ENCODE measurements at regions not wholly inside any gene's neighbourhood (a gene's known extent, or its start where the extent isn't known, plus 50 kb on each side); places are given as distances from the start of the nearest gene placed in this dataset.

DNA sequence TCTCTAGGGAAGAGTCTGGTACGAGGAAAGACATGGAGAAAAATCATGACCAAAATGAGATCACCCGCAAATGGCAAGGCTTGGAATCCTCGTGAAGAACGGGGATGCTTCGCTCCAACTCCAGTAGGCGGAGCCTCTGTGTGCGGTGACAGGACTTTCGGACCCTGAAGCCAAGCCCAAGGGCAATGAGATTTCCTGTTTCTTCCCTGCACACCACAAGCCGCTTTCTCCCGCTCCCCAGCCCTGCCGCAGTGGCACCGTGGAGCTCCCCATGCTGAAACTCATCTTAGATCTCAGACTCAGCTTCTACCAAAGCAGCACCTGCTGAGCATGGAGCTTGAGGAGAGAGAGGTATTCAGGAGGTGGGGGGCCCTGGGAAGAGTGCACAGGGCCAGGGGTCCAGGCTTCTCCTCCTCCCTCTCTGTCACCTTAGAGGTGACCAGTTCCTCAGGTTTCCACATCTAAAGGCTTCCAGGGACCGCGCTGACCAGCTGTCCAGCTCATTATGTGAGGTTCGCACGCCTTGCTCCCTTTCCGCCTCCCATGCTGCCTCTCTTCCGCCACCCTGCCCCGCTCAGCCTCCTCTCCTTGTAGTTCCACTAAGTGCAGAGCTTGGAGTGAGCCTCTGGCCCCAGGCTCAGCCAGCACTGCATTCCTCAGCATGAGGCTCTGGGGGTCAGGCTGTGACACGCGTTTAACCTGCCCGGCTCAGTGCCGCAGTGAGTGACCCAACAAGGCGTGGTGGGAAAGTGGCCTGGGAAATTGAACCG lies 153.8 kb upstream of the SOX1 start:
- TF ChIP-seq, protein P1, sequence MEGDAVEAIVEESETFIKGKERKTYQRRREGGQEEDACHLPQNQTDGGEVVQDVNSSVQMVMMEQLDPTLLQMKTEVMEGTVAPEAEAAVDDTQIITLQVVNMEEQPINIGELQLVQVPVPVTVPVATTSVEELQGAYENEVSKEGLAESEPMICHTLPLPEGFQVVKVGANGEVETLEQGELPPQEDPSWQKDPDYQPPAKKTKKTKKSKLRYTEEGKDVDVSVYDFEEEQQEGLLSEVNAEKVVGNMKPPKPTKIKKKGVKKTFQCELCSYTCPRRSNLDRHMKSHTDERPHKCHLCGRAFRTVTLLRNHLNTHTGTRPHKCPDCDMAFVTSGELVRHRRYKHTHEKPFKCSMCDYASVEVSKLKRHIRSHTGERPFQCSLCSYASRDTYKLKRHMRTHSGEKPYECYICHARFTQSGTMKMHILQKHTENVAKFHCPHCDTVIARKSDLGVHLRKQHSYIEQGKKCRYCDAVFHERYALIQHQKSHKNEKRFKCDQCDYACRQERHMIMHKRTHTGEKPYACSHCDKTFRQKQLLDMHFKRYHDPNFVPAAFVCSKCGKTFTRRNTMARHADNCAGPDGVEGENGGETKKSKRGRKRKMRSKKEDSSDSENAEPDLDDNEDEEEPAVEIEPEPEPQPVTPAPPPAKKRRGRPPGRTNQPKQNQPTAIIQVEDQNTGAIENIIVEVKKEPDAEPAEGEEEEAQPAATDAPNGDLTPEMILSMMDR (conservative IDR thresholded peaks at IDR 0.05 in 1 of 2, IDR thresholded peaks at IDR 0.05 in 1 of 2; ENCODE audit: extremely low read depth in 1 of 2, insufficient read depth in 1 of 2, low read depth in 1 of 2, low read length in 2 of 2), result no peak
- no peak for TF ChIP-seq EZH2 (IDR thresholded peaks at IDR 0.05; ENCODE audit: borderline replicate concordance, low read length)

All from mammary epithelial cell (primary cell).